ENCODE measurements at regions not wholly inside any gene's neighbourhood (a gene's known extent, or its start where the extent isn't known, plus 50 kb on each side); places are given as distances from the start of the nearest gene placed in this dataset.

DNA sequence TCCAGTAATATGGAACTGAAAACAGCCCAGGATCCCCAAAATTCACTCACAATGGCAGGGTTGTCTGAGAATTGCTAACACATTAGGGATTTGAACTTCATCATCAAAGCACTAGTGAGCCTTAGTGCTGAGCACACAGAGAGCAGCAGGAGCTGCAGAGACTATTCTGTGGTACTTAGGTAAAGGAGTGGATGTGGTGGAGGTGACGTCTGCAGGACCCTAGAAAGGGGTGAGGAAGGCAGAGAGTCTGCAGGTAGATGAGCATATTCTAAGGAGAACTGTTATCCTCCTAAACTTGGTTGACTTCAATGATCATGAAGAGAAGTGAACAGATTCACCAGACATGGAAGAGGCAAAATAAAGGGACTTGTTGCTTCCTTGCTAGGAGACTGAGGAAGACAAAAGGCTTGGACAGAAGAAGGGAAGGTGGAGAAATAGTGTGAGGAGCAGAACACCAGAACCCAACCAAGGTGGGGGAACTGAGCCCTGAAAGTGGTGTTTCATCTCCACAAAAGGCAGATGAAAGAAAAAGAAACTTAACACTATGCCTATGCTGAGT is 1164.0 kb downstream of the TMEM121 start:
- TF ChIP-seq, protein P1, sequence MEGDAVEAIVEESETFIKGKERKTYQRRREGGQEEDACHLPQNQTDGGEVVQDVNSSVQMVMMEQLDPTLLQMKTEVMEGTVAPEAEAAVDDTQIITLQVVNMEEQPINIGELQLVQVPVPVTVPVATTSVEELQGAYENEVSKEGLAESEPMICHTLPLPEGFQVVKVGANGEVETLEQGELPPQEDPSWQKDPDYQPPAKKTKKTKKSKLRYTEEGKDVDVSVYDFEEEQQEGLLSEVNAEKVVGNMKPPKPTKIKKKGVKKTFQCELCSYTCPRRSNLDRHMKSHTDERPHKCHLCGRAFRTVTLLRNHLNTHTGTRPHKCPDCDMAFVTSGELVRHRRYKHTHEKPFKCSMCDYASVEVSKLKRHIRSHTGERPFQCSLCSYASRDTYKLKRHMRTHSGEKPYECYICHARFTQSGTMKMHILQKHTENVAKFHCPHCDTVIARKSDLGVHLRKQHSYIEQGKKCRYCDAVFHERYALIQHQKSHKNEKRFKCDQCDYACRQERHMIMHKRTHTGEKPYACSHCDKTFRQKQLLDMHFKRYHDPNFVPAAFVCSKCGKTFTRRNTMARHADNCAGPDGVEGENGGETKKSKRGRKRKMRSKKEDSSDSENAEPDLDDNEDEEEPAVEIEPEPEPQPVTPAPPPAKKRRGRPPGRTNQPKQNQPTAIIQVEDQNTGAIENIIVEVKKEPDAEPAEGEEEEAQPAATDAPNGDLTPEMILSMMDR (IDR thresholded peaks at IDR 0.05; ENCODE audit: low read depth, low read length): no peak
- TF ChIP-seq MAX (IDR thresholded peaks at IDR 0.05; ENCODE audit: low read depth, low read length): no peak

Measured in NB4 (cell line).